KMS-11 (cell line): ENCODE measurements at regions not wholly inside any gene's neighbourhood (a gene's known extent, or its start where the extent isn't known, plus 50 kb on each side); places are given as distances from the start of the nearest gene placed in this dataset.

Source experiments
- H2AFZ ChIP-seq: fragments of 200-600 bp; sonication (generic); 2 replicates; pipeline ENCODE4 v1.6.1; 2016; ENCODE audit warnings: antibody characterized with exemption, mixed run types, low read depth
- H3K27ac ChIP-seq: fragments of 200-600 bp; sonication (generic); 2 replicates; pipeline ENCODE4 v1.6.1; 2016; ENCODE audit warnings: mild to moderate bottlenecking, mixed run types
- H3K27me3 ChIP-seq: fragments of 200-600 bp; sonication (generic); 2 replicates; pipeline ENCODE4 v1.6.1; 2017; ENCODE audit warnings: mild to moderate bottlenecking, low read depth, mixed run types, moderate library complexity; ENCODE audit not compliant: insufficient read depth
- H3K36me3 ChIP-seq: fragments of 200-600 bp; sonication (generic); 2 replicates; pipeline ENCODE4 v1.6.1; 2017; ENCODE audit warnings: mild to moderate bottlenecking, mixed run types; ENCODE audit not compliant: insufficient read depth
- H3K4me1 ChIP-seq: fragments of 200-600 bp; sonication (generic); 2 replicates; pipeline ENCODE4 v1.6.1; 2016; ENCODE audit warnings: mild to moderate bottlenecking, low read depth, mixed run types; ENCODE audit not compliant: poor library complexity, severe bottlenecking
- H3K4me2 ChIP-seq: fragments of 200-600 bp; sonication (generic); 2 replicates; pipeline ENCODE4 v1.7.0; 2016; ENCODE audit warnings: mild to moderate bottlenecking, mixed run types
- H3K4me3 ChIP-seq: fragments of 200-600 bp; sonication (generic); IDR thresholded peaks from 2 replicates; pipeline ENCODE4 v1.6.1; 2017; ENCODE audit warnings: low read depth, low read length, mixed read lengths; ENCODE audit not compliant: insufficient read depth
- H3K79me2 ChIP-seq: fragments of 200-600 bp; sonication (generic); 2 replicates; pipeline ENCODE4 v1.6.1; 2016; ENCODE audit warnings: low read depth, mixed run types; ENCODE audit not compliant: insufficient read depth
- H3K9ac ChIP-seq: fragments of 200-600 bp; sonication (generic); 2 replicates; pipeline ENCODE4 v1.6.1; 2016; ENCODE audit warnings: mild to moderate bottlenecking, mixed run types
- H4K20me1 ChIP-seq: fragments of 200-600 bp; sonication (generic); 2 replicates; pipeline ENCODE4 v1.6.1; 2016; ENCODE audit warnings: mild to moderate bottlenecking, mixed run types; ENCODE audit not compliant: insufficient read depth
- TF ChIP-seq, protein P1 (sequence below): fragments of 200-600 bp; sonication (generic); conservative IDR thresholded peaks from 2 replicates; pipeline ENCODE4 v1.6.1; 2017; ENCODE audit warnings: low read depth, mild to moderate bottlenecking, antibody characterized with exemption, low read length, moderate library complexity, mixed read lengths

DNA sequence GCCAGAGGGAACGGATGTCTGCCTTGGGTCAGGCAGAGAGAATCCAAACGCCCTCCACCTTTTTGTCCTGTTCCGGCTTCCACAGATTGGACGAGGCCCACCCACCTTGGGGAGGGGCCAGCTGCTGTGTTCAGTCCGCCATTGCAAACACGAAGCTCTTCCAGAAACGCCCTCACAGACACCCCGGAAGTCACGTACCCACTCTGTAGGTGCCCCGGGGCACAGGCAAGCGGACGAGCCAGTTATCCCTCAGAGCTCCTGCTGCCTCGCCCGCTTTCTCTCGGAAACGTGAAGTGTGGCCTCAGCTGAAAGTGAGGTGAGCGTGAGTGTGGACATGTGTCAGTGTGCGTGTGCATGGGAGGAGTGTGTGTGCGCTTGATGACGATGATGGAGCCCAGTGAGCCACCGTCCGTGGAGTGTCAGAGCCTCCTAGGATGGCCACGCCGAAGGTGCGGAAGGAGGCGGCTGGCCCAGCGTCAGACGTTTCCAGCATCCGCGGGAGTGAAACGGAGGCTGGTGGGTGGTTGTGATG is 869.2 kb downstream of the TBC1D22A start:
- H3K27ac ChIP-seq: no peak overlapping the region
- H3K4me1 ChIP-seq: no peaks in the 10 kb centered on the region
- H3K36me3 ChIP-seq: no peaks in the 10 kb centered on the region
- no peak overlapping the region for H3K4me3 ChIP-seq
- no peaks in the 10 kb centered on the region for H4K20me1 ChIP-seq
- H3K27me3 ChIP-seq: no peaks in the 10 kb centered on the region
- no peak overlapping the region for H2AFZ ChIP-seq
- no peak overlapping the region for H3K4me2 ChIP-seq
- no peak overlapping the region for H3K9ac ChIP-seq
- TF ChIP-seq, protein P1, sequence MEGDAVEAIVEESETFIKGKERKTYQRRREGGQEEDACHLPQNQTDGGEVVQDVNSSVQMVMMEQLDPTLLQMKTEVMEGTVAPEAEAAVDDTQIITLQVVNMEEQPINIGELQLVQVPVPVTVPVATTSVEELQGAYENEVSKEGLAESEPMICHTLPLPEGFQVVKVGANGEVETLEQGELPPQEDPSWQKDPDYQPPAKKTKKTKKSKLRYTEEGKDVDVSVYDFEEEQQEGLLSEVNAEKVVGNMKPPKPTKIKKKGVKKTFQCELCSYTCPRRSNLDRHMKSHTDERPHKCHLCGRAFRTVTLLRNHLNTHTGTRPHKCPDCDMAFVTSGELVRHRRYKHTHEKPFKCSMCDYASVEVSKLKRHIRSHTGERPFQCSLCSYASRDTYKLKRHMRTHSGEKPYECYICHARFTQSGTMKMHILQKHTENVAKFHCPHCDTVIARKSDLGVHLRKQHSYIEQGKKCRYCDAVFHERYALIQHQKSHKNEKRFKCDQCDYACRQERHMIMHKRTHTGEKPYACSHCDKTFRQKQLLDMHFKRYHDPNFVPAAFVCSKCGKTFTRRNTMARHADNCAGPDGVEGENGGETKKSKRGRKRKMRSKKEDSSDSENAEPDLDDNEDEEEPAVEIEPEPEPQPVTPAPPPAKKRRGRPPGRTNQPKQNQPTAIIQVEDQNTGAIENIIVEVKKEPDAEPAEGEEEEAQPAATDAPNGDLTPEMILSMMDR: no peak
- no peaks in the 10 kb centered on the region for H3K79me2 ChIP-seq

DNA sequence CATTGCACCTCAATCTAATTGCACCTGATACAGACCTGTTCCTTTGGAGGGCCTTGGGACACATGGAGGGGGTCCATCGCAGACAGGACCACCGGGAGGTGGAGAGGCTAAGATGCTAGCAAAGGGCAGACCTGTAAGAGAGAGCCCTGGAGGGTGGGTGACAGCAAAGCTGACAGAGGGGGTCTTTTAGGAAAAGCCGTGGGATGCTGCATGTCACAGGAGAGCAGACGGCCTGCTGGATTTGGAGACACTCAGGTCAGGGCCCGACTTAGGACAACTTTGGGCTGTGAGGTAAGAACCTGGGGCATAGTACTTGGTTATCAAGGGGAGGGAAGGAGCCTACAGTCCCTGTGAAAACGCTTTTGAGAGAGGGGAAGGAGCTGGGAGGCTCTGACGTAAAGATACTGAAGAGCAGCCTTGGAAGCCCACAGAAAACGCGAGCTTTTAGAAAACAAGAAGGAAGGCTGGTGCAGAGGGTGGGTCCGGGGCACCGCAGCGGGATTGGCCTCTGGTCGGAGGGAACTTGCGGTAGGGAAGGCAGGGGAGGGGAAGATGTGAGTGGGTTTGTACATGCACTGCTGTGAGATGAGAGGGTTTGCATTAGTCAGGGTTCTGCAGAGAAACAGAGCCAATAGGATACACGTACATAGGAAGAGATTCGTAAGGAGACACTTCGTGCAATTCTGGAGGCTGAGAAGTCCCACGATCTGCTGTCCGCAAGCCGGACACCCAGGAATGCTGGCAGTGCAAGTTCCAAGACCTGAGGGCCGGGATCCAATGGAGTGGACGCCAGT is 868.5 kb downstream of the TBC1D22A start:
- TF ChIP-seq, protein P1: no peak
- H3K27me3 ChIP-seq: no peaks in the 10 kb centered on the region
- no peaks in the 10 kb centered on the region for H3K36me3 ChIP-seq
- no peak overlapping the region for H3K27ac ChIP-seq
- no peak overlapping the region for H3K4me2 ChIP-seq
- no peaks in the 10 kb centered on the region for H4K20me1 ChIP-seq
- no peak overlapping the region for H3K9ac ChIP-seq
- no peak overlapping the region for H3K4me3 ChIP-seq
- no peaks in the 10 kb centered on the region for H3K4me1 ChIP-seq
- no peaks in the 10 kb centered on the region for H3K79me2 ChIP-seq
- no peak overlapping the region for H2AFZ ChIP-seq

DNA sequence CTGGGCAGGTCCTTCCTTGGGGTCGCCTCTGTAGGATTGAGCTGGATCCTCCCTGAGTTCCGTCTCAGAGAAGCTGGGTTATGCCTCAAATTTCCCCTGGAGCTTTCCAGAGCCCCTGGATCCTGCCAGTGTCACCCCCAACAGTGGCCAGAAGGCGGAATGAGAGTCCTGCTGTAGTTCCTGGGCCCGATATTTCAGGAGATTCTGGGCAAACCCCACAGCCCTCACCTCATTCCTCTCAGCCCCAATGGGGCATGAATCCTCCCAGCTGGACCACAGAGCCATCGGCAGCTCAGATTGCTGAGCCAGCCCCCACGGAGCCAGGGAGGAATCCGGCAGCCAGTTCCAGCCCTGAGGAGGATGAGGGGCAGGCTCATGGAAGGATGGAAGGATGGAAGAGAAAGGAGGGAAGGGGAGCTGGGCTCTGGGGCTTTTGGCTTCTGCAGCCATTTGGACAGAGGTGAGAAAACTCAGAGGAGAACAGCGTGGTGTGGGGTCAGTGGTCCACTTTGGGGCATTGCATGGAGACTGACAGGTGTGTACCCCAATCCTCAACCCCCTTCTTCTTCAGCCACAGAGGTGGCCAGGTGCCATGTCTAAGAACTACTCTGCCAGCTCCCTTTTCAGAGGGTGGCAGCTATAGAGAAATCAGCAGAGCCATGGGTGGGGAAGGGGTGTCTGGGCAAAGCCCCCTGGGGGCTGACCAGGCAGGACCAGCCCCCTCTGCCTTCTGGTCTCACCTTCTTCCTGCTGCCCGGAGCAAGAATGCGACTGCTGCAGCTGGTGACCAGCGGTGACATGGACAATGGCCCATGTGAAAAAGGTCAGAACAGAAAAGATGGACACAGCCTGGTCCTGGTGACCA is 867.6 kb downstream of the TBC1D22A start:
- Histone ChIP-seq H4K20me1 (no peaks in the 10 kb centered on the region), H3K27me3 (no peaks in the 10 kb centered on the region), H3K36me3 (no peaks in the 10 kb centered on the region), H3K27ac (no peak overlapping the region), H3K4me1 (no peaks in the 10 kb centered on the region), H3K9ac (no peak overlapping the region), H3K79me2 (no peaks in the 10 kb centered on the region), H3K4me3 (no peak overlapping the region), H3K4me2 (no peak overlapping the region), H2AFZ (no peak overlapping the region)
- TF ChIP-seq, protein P1: no peak

DNA sequence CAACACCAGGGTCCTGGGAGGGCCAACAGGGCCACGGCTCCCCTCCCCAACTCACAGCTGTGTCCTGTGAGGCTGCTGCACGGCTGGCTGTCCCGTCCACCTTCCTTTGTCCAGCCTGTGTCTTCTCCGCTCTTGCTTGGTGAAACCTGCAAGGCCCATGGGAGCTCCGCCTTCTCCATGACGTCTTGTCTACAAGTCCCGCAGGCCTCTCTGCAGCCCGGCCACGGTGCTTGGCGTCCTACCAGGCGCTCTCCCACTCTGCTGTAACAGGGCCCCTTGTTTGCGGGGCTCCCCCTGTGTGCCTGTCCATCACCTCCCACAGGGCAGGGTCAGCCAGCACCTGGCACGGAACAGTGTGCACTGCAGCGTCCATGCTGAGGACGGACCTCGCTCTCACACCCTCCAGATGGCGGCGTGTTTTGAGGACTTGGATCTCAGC is 866.8 kb downstream of the TBC1D22A start:
- no peak overlapping the region for H2AFZ ChIP-seq
- TF ChIP-seq, protein P1: no peak
- no peaks in the 10 kb centered on the region for H3K4me1 ChIP-seq
- H3K79me2 ChIP-seq: no peaks in the 10 kb centered on the region
- H3K27ac ChIP-seq: no peak overlapping the region
- no peaks in the 10 kb centered on the region for H4K20me1 ChIP-seq
- H3K9ac ChIP-seq: no peak overlapping the region
- H3K4me2 ChIP-seq: no peak overlapping the region
- H3K4me3 ChIP-seq: no peak overlapping the region
- H3K36me3 ChIP-seq: no peaks in the 10 kb centered on the region
- H3K27me3 ChIP-seq: no peaks in the 10 kb centered on the region
